ENCODE measurements at regions not wholly inside any gene's neighbourhood (a gene's known extent, or its start where the extent isn't known, plus 50 kb on each side); places are given as distances from the start of the nearest gene placed in this dataset.

GRCh38 chr12:125389061-125389697 is 323.9 kb downstream of the AACS start:
- no peak overlapping the region for H3K23ac ChIP-seq (ENCODE audit: insufficient read length)
- no peak overlapping the region for H3K4me3 ChIP-seq (ENCODE audit: extremely low read depth in 1 of 4, insufficient read depth in 2 of 4, low read depth in 3 of 4, low read length in 4 of 4)
- no peak overlapping the region for H4K5ac ChIP-seq (ENCODE audit: insufficient read length, low read depth, low read length)
- no peak overlapping the region for H2BK120ac ChIP-seq (replicated peaks; ENCODE audit: low read depth, low read length)
- no peak overlapping the region for H3K4ac ChIP-seq (replicated peaks; ENCODE audit: insufficient read length, low read depth, low read length)
- no peaks in the 10 kb centered on the region; a peak in 1 of 8 replicates for H3K36me3 ChIP-seq (ENCODE audit: control insufficient read depth in 2 of 4, insufficient read depth in 4 of 4, low read length in 3 of 4)
- no peak overlapping the region for H3K27ac ChIP-seq (ENCODE audit: low read depth, low read length)
- CTCF ChIA-PET (ENCODE audit: partially characterized antibody) = interaction anchor here (0.9 to 2.3 kb wide), 6 partner anchors 10 to 58 kb away, joined by 3 to 9 read pairs (median 4); no protein-coding TSS in a partner anchor
- no peak overlapping the region for H2AFZ ChIP-seq (ENCODE audit: low read length)
- H4K8ac ChIP-seq (ENCODE audit: extremely low read depth, insufficient read depth, low read length) = no peak overlapping the region
- H2BK15ac ChIP-seq (ENCODE audit: low read length) = no peak overlapping the region
- no peak overlapping the region for H2AK5ac ChIP-seq (ENCODE audit: low read depth, low read length)
- no peak overlapping the region for H3K18ac ChIP-seq (ENCODE audit: extremely low read depth, low read length)
- H3K4me1 ChIP-seq (replicated peaks in 1 of 4; ENCODE audit: control insufficient read depth in 3 of 4, insufficient read depth in 4 of 4, low read length in 3 of 4) = no peaks in the 10 kb centered on the region
- H4K91ac ChIP-seq (replicated peaks; ENCODE audit: insufficient read length, low read length) = no peak overlapping the region
- H2BK12ac ChIP-seq (ENCODE audit: low read depth, low read length) = no peak overlapping the region
- no peaks in the 10 kb centered on the region for H3K23me2 ChIP-seq (ENCODE audit: low read depth, low read length)
- no peak overlapping the region for H2BK20ac ChIP-seq (ENCODE audit: low read length)
- H3K56ac ChIP-seq (replicated peaks; ENCODE audit: insufficient read length, low read depth, low read length) = no peak overlapping the region
- H3K4me2 ChIP-seq (ENCODE audit: insufficient read depth in 1 of 2, low read depth in 2 of 2, low read length in 2 of 2) = no peak overlapping the region
- H3K9me3 ChIP-seq (ENCODE audit: insufficient read depth in 2 of 2, low read depth in 1 of 2, low read length in 1 of 2) = no peaks in the 10 kb centered on the region
- no peak overlapping the region for H3K14ac ChIP-seq (ENCODE audit: insufficient read length)
- POLR2A ChIA-PET (ENCODE audit: partially characterized antibody) = interaction anchor here (1.7 kb wide), 1 partner anchor 14 kb away, joined by 3 read pairs; no protein-coding TSS in a partner anchor
- no peak overlapping the region for H3K9ac ChIP-seq (replicated peaks in 1 of 4; ENCODE audit: extremely low read depth in 1 of 4, low read depth in 3 of 4, low read length in 3 of 4)
- no peaks in the 10 kb centered on the region; the same call in 1 of the 2 replicates for H3K79me1 ChIP-seq (ENCODE audit: low read depth, low read length)
- no peak overlapping the region for H2BK5ac ChIP-seq (ENCODE audit: low read depth, low read length)
- H3K79me2 ChIP-seq (ENCODE audit: control insufficient read depth in 1 of 2, insufficient read depth in 2 of 2, low read length in 2 of 2) = no peaks in the 10 kb centered on the region
- DNase-seq (ENCODE audit: low read depth in 1 of 2, low spot score in 2 of 2) (no peak), FAIRE-seq (no peak)
- no peaks in the 10 kb centered on the region for H3K27me3 ChIP-seq (replicated peaks in 1 of 4; ENCODE audit: control insufficient read depth in 3 of 4, extremely low read depth in 1 of 4, insufficient read depth in 3 of 4, low read length in 3 of 4)
- peaks cover 0 to 2% of the 10 kb centered on the region in 2 experiments for H4K20me1 ChIP-seq (replicated peaks in 1 of 2; ENCODE audit: control insufficient read depth in 1 of 2, insufficient read depth in 2 of 2, low read length in 2 of 2)
- TF ChIP-seq EGR1 (IDR thresholded peaks at IDR 0.05; ENCODE audit: borderline replicate concordance, low read depth, low read length) (no peak), SIX5 (IDR thresholded peaks at IDR 0.05; ENCODE audit: low read depth, low read length) (no peak), SIRT6 (IDR thresholded peaks at IDR 0.05; ENCODE audit: low read length) (no peak), CBX5 (IDR thresholded peaks at IDR 0.05; ENCODE audit: low read depth, low read length) (no peak), ATF3 (IDR thresholded peaks at IDR 0.05; ENCODE audit: insufficient read depth, low read depth, low read length) (no peak), FOSL1 (IDR thresholded peaks at IDR 0.05; ENCODE audit: insufficient read depth, low read depth, low read length) (no peak), BCL11A (IDR thresholded peaks at IDR 0.05; ENCODE audit: low read depth in 2 of 2, low read length in 2 of 2) (no peak), MAX (IDR thresholded peaks at IDR 0.05) (no peak), TCF12 (IDR thresholded peaks at IDR 0.05; ENCODE audit: low read depth, low read length) (no peak), RAD21 (IDR thresholded peaks at IDR 0.05 in 1 of 2, conservative IDR thresholded peaks at IDR 0.05 in 1 of 2; ENCODE audit: low read depth in 2 of 2, low read length in 2 of 2) (no peak), GABPA (IDR thresholded peaks at IDR 0.05; ENCODE audit: borderline replicate concordance, insufficient read depth, low read length) (no peak), YY1 (IDR thresholded peaks at IDR 0.05; ENCODE audit: low read depth, low read length) (no peak), RBBP5 (IDR thresholded peaks at IDR 0.05; ENCODE audit: borderline replicate concordance, low read depth, low read length) (no peak), KDM1A (IDR thresholded peaks at IDR 0.05; ENCODE audit: borderline replicate concordance, low read length) (no peak)
